ENCODE measurements at regions not wholly inside any gene's neighbourhood (a gene's known extent, or its start where the extent isn't known, plus 50 kb on each side); places are given as distances from the start of the nearest gene placed in this dataset.

DNA sequence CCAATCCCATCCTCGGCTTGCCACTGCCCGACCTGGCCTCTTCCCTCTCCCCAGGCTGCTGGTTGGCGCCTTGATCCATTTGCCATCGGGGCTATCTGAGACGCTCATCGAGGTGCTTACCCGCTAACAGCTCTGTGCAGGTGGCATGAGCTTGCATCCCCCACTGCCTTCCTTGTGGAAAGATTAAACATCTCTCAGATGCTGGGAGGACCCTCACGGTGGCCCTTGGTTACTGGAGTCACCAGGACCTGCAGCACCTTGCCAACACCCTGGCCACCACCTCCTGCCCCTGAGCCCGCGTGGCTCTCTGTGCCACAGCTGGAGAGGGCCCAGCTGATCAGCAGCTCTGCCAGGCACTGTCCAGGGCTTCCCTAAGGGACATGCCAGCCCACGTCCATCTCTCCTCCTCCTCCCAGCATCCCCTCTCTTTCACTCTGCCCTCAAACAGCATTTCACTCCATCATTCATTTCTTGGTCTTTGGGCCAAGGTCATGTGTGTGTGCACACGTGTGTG is 249.6 kb downstream of the RBFOX3 start:
- Histone ChIP-seq H3K27me3 (ENCODE audit: low read depth) (peaks cover 43% of the 10 kb centered on the region), H3K4me1 (peaks cover 5% of the 10 kb centered on the region), H3K27ac (no peak overlapping the region), H3K36me3 (no peaks in the 10 kb centered on the region), H3K9me3 (no peaks in the 10 kb centered on the region), H3K4me3 (no peak overlapping the region)
- DNase-seq (no peak), ATAC-seq (no peak)
- TF ChIP-seq, protein P1, sequence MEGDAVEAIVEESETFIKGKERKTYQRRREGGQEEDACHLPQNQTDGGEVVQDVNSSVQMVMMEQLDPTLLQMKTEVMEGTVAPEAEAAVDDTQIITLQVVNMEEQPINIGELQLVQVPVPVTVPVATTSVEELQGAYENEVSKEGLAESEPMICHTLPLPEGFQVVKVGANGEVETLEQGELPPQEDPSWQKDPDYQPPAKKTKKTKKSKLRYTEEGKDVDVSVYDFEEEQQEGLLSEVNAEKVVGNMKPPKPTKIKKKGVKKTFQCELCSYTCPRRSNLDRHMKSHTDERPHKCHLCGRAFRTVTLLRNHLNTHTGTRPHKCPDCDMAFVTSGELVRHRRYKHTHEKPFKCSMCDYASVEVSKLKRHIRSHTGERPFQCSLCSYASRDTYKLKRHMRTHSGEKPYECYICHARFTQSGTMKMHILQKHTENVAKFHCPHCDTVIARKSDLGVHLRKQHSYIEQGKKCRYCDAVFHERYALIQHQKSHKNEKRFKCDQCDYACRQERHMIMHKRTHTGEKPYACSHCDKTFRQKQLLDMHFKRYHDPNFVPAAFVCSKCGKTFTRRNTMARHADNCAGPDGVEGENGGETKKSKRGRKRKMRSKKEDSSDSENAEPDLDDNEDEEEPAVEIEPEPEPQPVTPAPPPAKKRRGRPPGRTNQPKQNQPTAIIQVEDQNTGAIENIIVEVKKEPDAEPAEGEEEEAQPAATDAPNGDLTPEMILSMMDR (IDR thresholded peaks at IDR 0.05), result no peak
- intact Hi-C loops (cut with DNase I), result no loop called here

DNA sequence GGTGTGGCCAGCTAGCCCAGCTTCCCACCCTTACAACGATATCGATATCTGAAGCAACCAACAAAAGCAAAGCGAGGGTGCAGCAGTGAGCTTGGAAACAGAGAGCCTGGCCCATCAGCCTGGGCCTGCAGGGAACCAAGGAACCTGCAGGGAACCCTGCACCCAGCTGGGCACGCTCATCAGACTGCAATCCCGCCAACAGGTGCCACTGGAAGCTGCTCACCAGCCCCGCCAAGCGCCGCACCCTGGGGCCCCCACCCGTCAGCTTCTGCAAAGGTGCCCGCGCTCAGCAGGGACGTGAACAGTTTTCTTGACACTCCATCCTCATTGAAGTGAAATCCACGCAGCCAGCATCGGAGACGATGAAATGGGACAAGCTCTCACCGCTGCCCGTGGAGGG is 250.7 kb downstream of the RBFOX3 start:
- DNase-seq (no peak), ATAC-seq (no peak)
- no peak overlapping the region for H3K4me3 ChIP-seq
- intact Hi-C loops (cut with DNase I), result no loop called here
- H3K36me3 ChIP-seq, result no peaks in the 10 kb centered on the region
- H3K27me3 ChIP-seq (ENCODE audit: low read depth), result peaks cover 38% of the 10 kb centered on the region
- peaks cover 5% of the 10 kb centered on the region for H3K4me1 ChIP-seq
- TF ChIP-seq, protein P1 (IDR thresholded peaks at IDR 0.05), result no peak
- no peaks in the 10 kb centered on the region for H3K9me3 ChIP-seq
- H3K27ac ChIP-seq, result no peak overlapping the region

DNA sequence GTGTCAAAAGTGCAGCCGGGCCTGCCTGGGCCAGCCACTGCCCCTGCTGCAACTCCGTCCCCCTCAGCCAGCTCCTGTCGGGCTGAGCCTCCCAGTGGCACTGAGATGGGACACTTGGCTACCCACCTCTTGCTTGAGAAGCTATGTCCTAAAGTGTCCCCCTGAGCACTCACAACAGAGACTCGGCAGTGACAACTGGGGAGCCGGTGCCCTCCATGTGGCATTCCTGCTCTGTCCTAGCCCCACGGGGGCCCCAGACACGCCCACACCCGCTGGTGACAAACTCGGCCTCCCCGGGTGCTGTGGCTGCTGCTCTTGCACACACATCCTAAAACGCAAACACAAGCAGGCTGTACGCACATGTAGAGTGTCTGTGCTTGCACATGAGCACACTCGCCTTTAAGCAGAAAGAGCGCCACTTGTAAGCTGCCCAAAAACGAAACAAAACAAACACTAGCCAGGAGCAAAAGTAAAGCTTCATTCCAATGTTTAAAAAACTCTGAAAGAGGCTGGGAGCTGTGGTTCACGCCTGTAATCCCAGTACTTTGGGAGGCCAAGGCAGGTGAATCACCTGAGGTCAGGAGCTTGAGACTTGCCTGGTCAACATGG is 253.9 kb downstream of the RBFOX3 start:
- H3K9me3 ChIP-seq, result no peaks in the 10 kb centered on the region
- ATAC-seq (peak; percentile 33 to 64), DNase-seq (no peak)
- no peak overlapping the region for H3K4me3 ChIP-seq
- peak overlapping the region; percentile 62 for H3K27ac ChIP-seq
- intact Hi-C loops (cut with DNase I), result no loop called here
- no peaks in the 10 kb centered on the region for H3K36me3 ChIP-seq
- TF ChIP-seq, protein P1 (IDR thresholded peaks at IDR 0.05), result no peak
- peaks cover 32% of the 10 kb centered on the region for H3K27me3 ChIP-seq (ENCODE audit: low read depth)
- peaks cover 5% of the 10 kb centered on the region for H3K4me1 ChIP-seq

DNA sequence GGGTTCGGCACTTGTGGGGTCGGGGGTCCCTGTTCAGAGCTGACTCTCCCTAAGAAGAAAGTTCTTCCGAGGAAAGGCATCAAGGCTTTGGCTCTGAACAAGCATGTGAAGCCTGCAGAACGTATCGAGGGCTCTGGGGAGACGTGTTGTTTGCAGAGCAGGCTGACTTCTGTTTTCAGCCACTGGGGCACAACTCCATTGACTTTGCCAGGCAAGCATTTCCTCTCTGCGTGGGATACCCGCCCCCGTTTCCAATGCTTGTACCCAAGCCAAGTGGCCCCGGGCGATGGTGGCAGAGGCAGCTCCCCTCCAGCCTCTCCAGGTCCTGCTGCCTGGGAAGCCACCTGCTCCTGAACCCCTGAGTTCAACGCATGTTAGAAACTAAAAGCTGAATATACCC is 255.7 kb downstream of the RBFOX3 start:
- no peaks in the 10 kb centered on the region for H3K36me3 ChIP-seq
- ATAC-seq (no peak), DNase-seq (no peak)
- no peak overlapping the region for H3K4me3 ChIP-seq
- no peak overlapping the region for H3K27ac ChIP-seq
- TF ChIP-seq, protein P1 (IDR thresholded peaks at IDR 0.05), result no peak
- peaks cover 5% of the 10 kb centered on the region for H3K4me1 ChIP-seq
- peaks cover 38% of the 10 kb centered on the region for H3K27me3 ChIP-seq (ENCODE audit: low read depth)
- intact Hi-C loops (cut with DNase I), result no loop called here
- no peaks in the 10 kb centered on the region for H3K9me3 ChIP-seq

DNA sequence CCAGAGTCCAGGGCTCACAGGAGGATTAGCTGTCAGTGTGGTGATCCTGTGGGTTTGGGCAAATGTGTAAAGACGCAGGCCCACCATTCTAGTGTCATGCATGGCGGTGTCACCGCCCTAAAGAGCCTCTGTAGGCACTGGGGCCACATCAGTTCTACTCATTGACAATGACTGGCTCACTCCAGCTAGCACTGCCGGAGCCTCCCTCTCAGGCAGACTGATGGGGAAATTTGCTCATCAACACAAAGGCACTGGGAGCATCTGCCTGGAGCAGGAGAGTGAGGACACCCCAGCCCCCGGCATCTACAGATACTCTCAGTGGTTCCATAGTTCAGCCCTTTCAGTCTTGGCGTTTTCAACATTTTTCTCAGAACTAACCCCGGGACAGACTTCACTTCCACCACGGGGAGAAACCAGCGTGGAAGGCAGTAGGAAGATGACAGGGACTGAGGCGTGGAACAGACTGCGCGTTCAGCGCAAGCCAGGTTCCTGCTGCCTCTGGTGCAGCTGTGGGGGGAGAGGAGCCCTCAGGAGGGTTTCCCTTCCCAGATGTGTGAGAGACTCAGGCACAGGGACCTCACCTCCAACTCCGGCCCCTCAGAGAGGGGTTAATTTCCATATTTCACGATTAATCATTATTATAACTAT is 256.6 kb downstream of the RBFOX3 start:
- ATAC-seq, result no peak
- TF ChIP-seq, protein P1 (IDR thresholded peaks at IDR 0.05), result no peak
- Histone ChIP-seq H3K27ac (no peak overlapping the region), H3K27me3 (ENCODE audit: low read depth) (peaks cover 38% of the 10 kb centered on the region), H3K36me3 (no peaks in the 10 kb centered on the region), H3K4me1 (peaks cover 5% of the 10 kb centered on the region), H3K9me3 (no peaks in the 10 kb centered on the region), H3K4me3 (no peak overlapping the region)
- intact Hi-C loops (cut with DNase I), result no loop called here
- DNase-seq, result no peak

Measured in lower lobe of right lung (tissue), 2 donors.